ENCODE measurements at regions not wholly inside any gene's neighbourhood (a gene's known extent, or its start where the extent isn't known, plus 50 kb on each side); places are given as distances from the start of the nearest gene placed in this dataset.

- no peak overlapping the region for H3K27ac ChIP-seq
- no peak for DNase-seq (ENCODE audit: low spot score)
- no peak overlapping the region for H3K4me3 ChIP-seq
- TF ChIP-seq CTCF (IDR thresholded peaks at IDR 0.05) = no peak
Observed at GRCh38 chr1:115577513-115577912, 64.3 kb upstream of the VANGL1 start.

GRCh38 chr1:115575661-115576060 lies 66.1 kb upstream of the VANGL1 start:
- no peak for DNase-seq (ENCODE audit: low spot score)
- TF ChIP-seq CTCF (IDR thresholded peaks at IDR 0.05) = no peak

GRCh38 chr1:115572710-115573109 lies 69.1 kb upstream of the VANGL1 start:
- TF ChIP-seq CTCF (IDR thresholded peaks at IDR 0.05) = no peak
- Histone ChIP-seq H3K4me3 (no peak overlapping the region), H3K27ac (no peak overlapping the region)
- DNase-seq (ENCODE audit: low spot score) = no peak

More at GRCh38 chr1:115575661-115576060, 66.1 kb upstream of the VANGL1 start:
- H3K4me3 ChIP-seq = no peak overlapping the region
- no peak overlapping the region for H3K27ac ChIP-seq

- DNase-seq (ENCODE audit: low spot score) = no peak
- no peak for TF ChIP-seq CTCF (IDR thresholded peaks at IDR 0.05)
- H3K4me3 ChIP-seq = no peak overlapping the region
Observed at GRCh38 chr1:115567431-115567830, 74.3 kb upstream of the VANGL1 start.

GRCh38 chr1:115565791-115566190 lies 76.0 kb upstream of the VANGL1 start:
- TF ChIP-seq CTCF (IDR thresholded peaks at IDR 0.05) = no peak
- Histone ChIP-seq H3K4me3 (no peak overlapping the region), H3K27ac (no peak overlapping the region)
- DNase-seq (ENCODE audit: low spot score) = no peak

More at GRCh38 chr1:115567431-115567830, 74.3 kb upstream of the VANGL1 start:
- no peak overlapping the region for H3K27ac ChIP-seq

GRCh38 chr1:115565353-115565752 lies 76.4 kb upstream of the VANGL1 start:
- DNase-seq (ENCODE audit: low spot score) = no peak
- TF ChIP-seq CTCF (IDR thresholded peaks at IDR 0.05) = no peak

GRCh38 chr1:115564201-115564600 lies 77.6 kb upstream of the VANGL1 start:
- no peak for DNase-seq (ENCODE audit: low spot score)
- Histone ChIP-seq H3K27ac (no peak overlapping the region), H3K4me3 (no peak overlapping the region)
- no peak for TF ChIP-seq CTCF (IDR thresholded peaks at IDR 0.05)

More at GRCh38 chr1:115565353-115565752, 76.4 kb upstream of the VANGL1 start:
- H3K27ac ChIP-seq = no peak overlapping the region
- H3K4me3 ChIP-seq = no peak overlapping the region

All from coronary artery (tissue), 2 donors.